ENCODE measurements at regions not wholly inside any gene's neighbourhood (a gene's known extent, or its start where the extent isn't known, plus 50 kb on each side); places are given as distances from the start of the nearest gene placed in this dataset.
A peak's percentile ranks its signal among the peaks of the same experiment; 100 is the strongest.
"Not testable (repeated sequence)": the region's sequence is repeated elsewhere in the genome, so short reads cannot be mapped to it uniquely, and the experiment has no call there.

- H3K4me1 Mint-ChIP-seq, result peaks cover 43% of the 10 kb centered on the region
- ATAC-seq (replicated peaks), result peak; percentile 65
- no peaks in the 10 kb centered on the region for H3K36me3 Mint-ChIP-seq (ENCODE audit: low read depth)
- H3K9me3 Mint-ChIP-seq, result peaks cover 10% of the 10 kb centered on the region
- peak overlapping the region; percentile 82 for H3K4me3 Mint-ChIP-seq
- no peaks in the 10 kb centered on the region for H3K27me3 Mint-ChIP-seq
- H3K27ac Mint-ChIP-seq, result peak overlapping the region; percentile 90
These were observed 185.1 kb upstream of the KLF6 start for GRCh38 chr10:3969876-3970666.

- Mint-ChIP-seq H3K27me3 (no peaks in the 10 kb centered on the region), H3K9me3 (peaks cover 5% of the 10 kb centered on the region), H3K4me1 (peaks cover 35% of the 10 kb centered on the region), H3K36me3 (ENCODE audit: low read depth) (no peaks in the 10 kb centered on the region), H3K4me3 (no peak overlapping the region), H3K27ac (no peak overlapping the region)
- ATAC-seq (replicated peaks), result no peak
These were observed 183.7 kb upstream of the KLF6 start for GRCh38 chr10:3968727-3969126.

GRCh38 chr10:3964516-3964915 lies 179.5 kb upstream of the KLF6 start:
- Mint-ChIP-seq H3K27me3 (no peaks in the 10 kb centered on the region), H3K9me3 (peaks cover 5% of the 10 kb centered on the region), H3K36me3 (ENCODE audit: low read depth) (no peaks in the 10 kb centered on the region), H3K4me1 (peaks cover 16% of the 10 kb centered on the region), H3K27ac (no peak overlapping the region), H3K4me3 (no peak overlapping the region)
- ATAC-seq (replicated peaks), result no peak

GRCh38 chr10:3963191-3963673 lies 178.2 kb upstream of the KLF6 start:
- H3K36me3 Mint-ChIP-seq (ENCODE audit: low read depth), result no peaks in the 10 kb centered on the region
- no peak overlapping the region for H3K4me3 Mint-ChIP-seq
- peaks cover 14% of the 10 kb centered on the region for H3K4me1 Mint-ChIP-seq
- no peak overlapping the region for H3K27ac Mint-ChIP-seq
- no peaks in the 10 kb centered on the region for H3K27me3 Mint-ChIP-seq
- H3K9me3 Mint-ChIP-seq, result peaks cover 5% of the 10 kb centered on the region
- ATAC-seq (replicated peaks), result peak; percentile 58

- Mint-ChIP-seq H3K4me3 (peak overlapping the region; percentile 6), H3K4me1 (peaks cover 8% of the 10 kb centered on the region), H3K36me3 (ENCODE audit: low read depth) (no peaks in the 10 kb centered on the region), H3K9me3 (no peaks in the 10 kb centered on the region), H3K27me3 (no peaks in the 10 kb centered on the region), H3K27ac (peak overlapping the region; percentile 65)
- ATAC-seq (replicated peaks), result peak; percentile 73
These were observed 176.1 kb upstream of the KLF6 start for GRCh38 chr10:3961082-3961481.

GRCh38 chr10:3960496-3960895 lies 175.5 kb upstream of the KLF6 start:
- peaks cover 8% of the 10 kb centered on the region for H3K4me1 Mint-ChIP-seq
- ATAC-seq (replicated peaks), result no peak
- H3K27me3 Mint-ChIP-seq, result no peaks in the 10 kb centered on the region
- H3K9me3 Mint-ChIP-seq, result no peaks in the 10 kb centered on the region
- H3K27ac Mint-ChIP-seq, result peak overlapping the region; percentile 65
- H3K36me3 Mint-ChIP-seq (ENCODE audit: low read depth), result no peaks in the 10 kb centered on the region
- H3K4me3 Mint-ChIP-seq, result no peak overlapping the region

GRCh38 chr10:3959370-3960325 lies 174.6 kb upstream of the KLF6 start:
- no peak overlapping the region for H3K27ac Mint-ChIP-seq
- H3K27me3 Mint-ChIP-seq, result no peaks in the 10 kb centered on the region
- H3K4me3 Mint-ChIP-seq, result peak overlapping the region; percentile 5
- no peaks in the 10 kb centered on the region for H3K36me3 Mint-ChIP-seq (ENCODE audit: low read depth)
- ATAC-seq (replicated peaks), result peak; percentile 12
- H3K4me1 Mint-ChIP-seq, result peaks cover 8% of the 10 kb centered on the region
- H3K9me3 Mint-ChIP-seq, result no peaks in the 10 kb centered on the region

GRCh38 chr10:3958472-3958996 lies 173.5 kb upstream of the KLF6 start:
- no peaks in the 10 kb centered on the region for H3K9me3 Mint-ChIP-seq
- H3K27ac Mint-ChIP-seq, result no peak overlapping the region
- no peak for ATAC-seq (replicated peaks)
- no peaks in the 10 kb centered on the region for H3K27me3 Mint-ChIP-seq
- H3K4me3 Mint-ChIP-seq, result no peak overlapping the region
- H3K36me3 Mint-ChIP-seq (ENCODE audit: low read depth), result no peaks in the 10 kb centered on the region
- H3K4me1 Mint-ChIP-seq, result peaks cover 8% of the 10 kb centered on the region

GRCh38 chr10:3955955-3956617 lies 171.1 kb upstream of the KLF6 start:
- H3K4me3 Mint-ChIP-seq, result no peak overlapping the region
- no peaks in the 10 kb centered on the region for H3K27me3 Mint-ChIP-seq
- H3K27ac Mint-ChIP-seq, result no peak overlapping the region
- H3K36me3 Mint-ChIP-seq (ENCODE audit: low read depth), result no peaks in the 10 kb centered on the region
- H3K4me1 Mint-ChIP-seq, result peaks cover 4% of the 10 kb centered on the region
- H3K9me3 Mint-ChIP-seq, result no peaks in the 10 kb centered on the region
- ATAC-seq (replicated peaks), result no peak

- no peak overlapping the region for H3K4me3 Mint-ChIP-seq
- ATAC-seq (replicated peaks), result no peak
- H3K27me3 Mint-ChIP-seq, result no peaks in the 10 kb centered on the region
- no peaks in the 10 kb centered on the region for H3K9me3 Mint-ChIP-seq
- no peaks in the 10 kb centered on the region for H3K36me3 Mint-ChIP-seq (ENCODE audit: low read depth)
- no peak overlapping the region for H3K27ac Mint-ChIP-seq
- H3K4me1 Mint-ChIP-seq, result peaks cover 1% of the 10 kb centered on the region
These were observed 170.5 kb upstream of the KLF6 start for GRCh38 chr10:3955493-3955892.

- Mint-ChIP-seq H3K4me1 (peaks cover 5% of the 10 kb centered on the region), H3K27me3 (no peaks in the 10 kb centered on the region), H3K36me3 (ENCODE audit: low read depth) (no peaks in the 10 kb centered on the region), H3K9me3 (no peaks in the 10 kb centered on the region), H3K27ac (no peak overlapping the region), H3K4me3 (no peak overlapping the region)
- ATAC-seq (replicated peaks), result no peak
These were observed 169.6 kb upstream of the KLF6 start for GRCh38 chr10:3954615-3955014.

GRCh38 chr10:3954007-3954406 lies 169.0 kb upstream of the KLF6 start:
- not testable (repeated sequence) for H3K9me3 Mint-ChIP-seq; H3K27ac Mint-ChIP-seq; H3K36me3 Mint-ChIP-seq (ENCODE audit: low read depth); H3K27me3 Mint-ChIP-seq; H3K4me3 Mint-ChIP-seq; H3K4me1 Mint-ChIP-seq; ATAC-seq (replicated peaks)

- Mint-ChIP-seq H3K9me3 (no peaks in the 10 kb centered on the region), H3K27me3 (no peaks in the 10 kb centered on the region), H3K4me3 (no peak overlapping the region), H3K27ac (no peak overlapping the region), H3K36me3 (ENCODE audit: low read depth) (no peaks in the 10 kb centered on the region), H3K4me1 (peaks cover 16% of the 10 kb centered on the region)
- ATAC-seq (replicated peaks), result no peak
These were observed 167.0 kb upstream of the KLF6 start for GRCh38 chr10:3951993-3952392.

GRCh38 chr10:3950676-3951275 lies 165.8 kb upstream of the KLF6 start:
- Mint-ChIP-seq H3K9me3 (no peaks in the 10 kb centered on the region), H3K4me3 (no peak overlapping the region), H3K4me1 (peaks cover 21% of the 10 kb centered on the region), H3K36me3 (ENCODE audit: low read depth) (no peaks in the 10 kb centered on the region), H3K27me3 (no peaks in the 10 kb centered on the region), H3K27ac (peak overlapping the region; percentile 13)
- ATAC-seq (replicated peaks), result no peak

Data from activated T-helper 17 cell treated with anti-CD3 and anti-CD28 coated beads, Interleukin-2, amount 50 U/mL, for 72 hours (primary cell).